ENCODE measurements at regions not wholly inside any gene's neighbourhood (a gene's known extent, or its start where the extent isn't known, plus 50 kb on each side); places are given as distances from the start of the nearest gene placed in this dataset.

DNA sequence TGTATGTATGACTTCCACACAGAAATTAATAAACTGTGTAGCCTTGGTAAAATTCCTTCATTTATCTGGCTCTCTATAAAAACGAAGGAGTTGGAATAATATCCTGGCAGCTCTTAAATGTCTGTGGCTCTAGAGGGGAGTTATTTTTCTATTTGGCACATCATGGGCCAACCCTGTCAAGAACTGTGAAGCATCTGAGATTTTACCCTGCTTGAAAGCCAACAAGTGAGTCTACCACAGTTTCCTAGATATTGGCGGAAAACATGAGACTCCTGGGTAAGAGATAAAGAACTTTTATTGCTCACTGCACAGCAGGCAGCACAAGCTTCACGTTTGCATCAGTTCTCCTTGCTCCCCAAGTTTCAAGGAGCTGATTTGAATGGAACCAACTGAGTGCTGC, 346.7 kb upstream of the CYRIA start:
- TF ChIP-seq MTA2 (IDR thresholded peaks at IDR 0.05; ENCODE audit: low read depth) (no peak), POLR2A (IDR thresholded peaks at IDR 0.05; ENCODE audit: low read depth, low read length) (no peak), TCF3 (IDR thresholded peaks at IDR 0.05; ENCODE audit: borderline replicate concordance, insufficient read depth, low read depth, low read length) (no peak)
- TF ChIP-seq, protein P1, sequence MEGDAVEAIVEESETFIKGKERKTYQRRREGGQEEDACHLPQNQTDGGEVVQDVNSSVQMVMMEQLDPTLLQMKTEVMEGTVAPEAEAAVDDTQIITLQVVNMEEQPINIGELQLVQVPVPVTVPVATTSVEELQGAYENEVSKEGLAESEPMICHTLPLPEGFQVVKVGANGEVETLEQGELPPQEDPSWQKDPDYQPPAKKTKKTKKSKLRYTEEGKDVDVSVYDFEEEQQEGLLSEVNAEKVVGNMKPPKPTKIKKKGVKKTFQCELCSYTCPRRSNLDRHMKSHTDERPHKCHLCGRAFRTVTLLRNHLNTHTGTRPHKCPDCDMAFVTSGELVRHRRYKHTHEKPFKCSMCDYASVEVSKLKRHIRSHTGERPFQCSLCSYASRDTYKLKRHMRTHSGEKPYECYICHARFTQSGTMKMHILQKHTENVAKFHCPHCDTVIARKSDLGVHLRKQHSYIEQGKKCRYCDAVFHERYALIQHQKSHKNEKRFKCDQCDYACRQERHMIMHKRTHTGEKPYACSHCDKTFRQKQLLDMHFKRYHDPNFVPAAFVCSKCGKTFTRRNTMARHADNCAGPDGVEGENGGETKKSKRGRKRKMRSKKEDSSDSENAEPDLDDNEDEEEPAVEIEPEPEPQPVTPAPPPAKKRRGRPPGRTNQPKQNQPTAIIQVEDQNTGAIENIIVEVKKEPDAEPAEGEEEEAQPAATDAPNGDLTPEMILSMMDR (IDR thresholded peaks at IDR 0.05 in 2 of 3, conservative IDR thresholded peaks at IDR 0.05 in 1 of 3; ENCODE audit: control insufficient read depth in 2 of 3, extremely low read depth in 1 of 3, insufficient read depth in 1 of 3, low read depth in 3 of 3, low read length in 3 of 3): no peak
- TF ChIP-seq, protein P2, sequence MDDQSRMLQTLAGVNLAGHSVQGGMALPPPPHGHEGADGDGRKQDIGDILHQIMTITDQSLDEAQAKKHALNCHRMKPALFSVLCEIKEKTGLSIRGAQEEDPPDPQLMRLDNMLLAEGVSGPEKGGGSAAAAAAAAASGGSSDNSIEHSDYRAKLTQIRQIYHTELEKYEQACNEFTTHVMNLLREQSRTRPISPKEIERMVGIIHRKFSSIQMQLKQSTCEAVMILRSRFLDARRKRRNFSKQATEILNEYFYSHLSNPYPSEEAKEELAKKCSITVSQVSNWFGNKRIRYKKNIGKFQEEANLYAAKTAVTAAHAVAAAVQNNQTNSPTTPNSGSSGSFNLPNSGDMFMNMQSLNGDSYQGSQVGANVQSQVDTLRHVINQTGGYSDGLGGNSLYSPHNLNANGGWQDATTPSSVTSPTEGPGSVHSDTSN (IDR thresholded peaks at IDR 0.05; ENCODE audit: insufficient replicate concordance, low read depth, low read length): no peak
